ENCODE measurements at regions not wholly inside any gene's neighbourhood (a gene's known extent, or its start where the extent isn't known, plus 50 kb on each side); places are given as distances from the start of the nearest gene placed in this dataset.

GRCh38 chr12:3398196-3398789 is 92.7 kb upstream of the PRMT8 start:
- Histone ChIP-seq H3K4me2 (ENCODE audit: insufficient read depth, low read length) (no peak overlapping the region), H4K20me1 (replicated peaks; ENCODE audit: control insufficient read depth, extremely low read depth, insufficient read depth, low read length) (no peaks in the 10 kb centered on the region), H2AFZ (ENCODE audit: low read depth, low read length) (no peak overlapping the region), H3K27ac (ENCODE audit: insufficient read depth, low read depth, low read length) (no peak overlapping the region), H3K27me3 (ENCODE audit: control insufficient read depth in 2 of 2, insufficient read depth in 2 of 2, low read length in 2 of 2) (no peaks in the 10 kb centered on the region), H3K4me1 (ENCODE audit: control insufficient read depth, extremely low read depth, insufficient read depth, low read length) (no peaks in the 10 kb centered on the region), H3K36me3 (ENCODE audit: control insufficient read depth in 2 of 2, extremely low read depth in 1 of 2, insufficient read depth in 2 of 2, low read length in 2 of 2) (no peaks in the 10 kb centered on the region), H3K79me2 (ENCODE audit: control insufficient read depth, insufficient read depth, low read length) (no peaks in the 10 kb centered on the region), H3K9me3 (replicated peaks; ENCODE audit: control insufficient read depth, insufficient read depth, low read length) (no peaks in the 10 kb centered on the region), H3K4me3 (replicated peaks in 1 of 3; ENCODE audit: insufficient read depth in 1 of 3, low read depth in 1 of 3, low read length in 3 of 3) (no peak overlapping the region), H3K9ac (replicated peaks; ENCODE audit: extremely low read depth, insufficient read depth, low read length) (no peak overlapping the region), H3K9me1 (replicated peaks; ENCODE audit: control insufficient read depth, extremely low read depth, insufficient read depth, low read length) (no peaks in the 10 kb centered on the region)
- POLR2A ChIA-PET = no interaction called here
- dilution Hi-C loops (cut with MboI; ENCODE audit: extremely low pct_ligation_motif_present, low sequenced_read_pairs) (no loop called here), intact Hi-C loops (cut with micrococcal nuclease) (no loop called here)
- no peak for TF ChIP-seq POLR2A (IDR thresholded peaks at IDR 0.05; ENCODE audit: low read depth, low read length)
- TF ChIP-seq GATA2 (IDR thresholded peaks at IDR 0.05; ENCODE audit: insufficient read depth, insufficient read length, low read depth, low read length) = no peak
- TF ChIP-seq EZH2 (IDR thresholded peaks at IDR 0.05; ENCODE audit: borderline replicate concordance, low read depth, low read length, severe bottlenecking) = no peak
- no peak for TF ChIP-seq JUN (IDR thresholded peaks at IDR 0.05; ENCODE audit: borderline replicate concordance, insufficient read depth, insufficient read length, low read depth)
- TF ChIP-seq POLR2AphosphoS5 (IDR thresholded peaks at IDR 0.05; ENCODE audit: insufficient read depth, low read depth, low read length) = no peak
- no peak for TF ChIP-seq FOS (IDR thresholded peaks at IDR 0.05; ENCODE audit: borderline replicate concordance, insufficient read depth, low read length)
- no peak for TF ChIP-seq MAX (IDR thresholded peaks at IDR 0.05; ENCODE audit: insufficient read depth, insufficient read length)
- TF ChIP-seq CTCF (IDR thresholded peaks at IDR 0.05; ENCODE audit: extremely low read depth in 1 of 2, insufficient read depth in 1 of 2, low read depth in 1 of 2, low read length in 2 of 2) = no peak
- TF ChIP-seq MYC (IDR thresholded peaks at IDR 0.05; ENCODE audit: low read depth, low read length) = no peak
- DNase-seq (ENCODE audit: low read depth, low spot score) (no peak), FAIRE-seq (no peak)
- BruUV-seq (replicated peaks) = no TSS peak
- CTCF ChIA-PET = no interaction called here
